Loucy (cell line): ENCODE measurements at regions not wholly inside any gene's neighbourhood (a gene's known extent, or its start where the extent isn't known, plus 50 kb on each side); places are given as distances from the start of the nearest gene placed in this dataset.

Source experiments
- CTCF ChIP-seq: fragments of 200-600 bp; sonication (generic); conservative IDR thresholded peaks from 2 replicates; pipeline ENCODE4 v1.5.1; 2014; ENCODE audit warnings: mild to moderate bottlenecking, antibody characterized with exemption, low read length
- EZH2phosphoT487 ChIP-seq: fragments of 200-600 bp; IDR thresholded peaks from 2 replicates; pipeline ENCODE4 v1.6.1; 2018; ENCODE audit warnings: antibody characterized with exemption, mild to moderate bottlenecking, moderate library complexity, borderline replicate concordance

- TF ChIP-seq EZH2phosphoT487 (no peak), CTCF (no peak)
These were observed 120.1 kb upstream of the MED14 start for GRCh38 chrX:40855411-40855810.
